ENCODE measurements at regions not wholly inside any gene's neighbourhood (a gene's known extent, or its start where the extent isn't known, plus 50 kb on each side); places are given as distances from the start of the nearest gene placed in this dataset.

DNA sequence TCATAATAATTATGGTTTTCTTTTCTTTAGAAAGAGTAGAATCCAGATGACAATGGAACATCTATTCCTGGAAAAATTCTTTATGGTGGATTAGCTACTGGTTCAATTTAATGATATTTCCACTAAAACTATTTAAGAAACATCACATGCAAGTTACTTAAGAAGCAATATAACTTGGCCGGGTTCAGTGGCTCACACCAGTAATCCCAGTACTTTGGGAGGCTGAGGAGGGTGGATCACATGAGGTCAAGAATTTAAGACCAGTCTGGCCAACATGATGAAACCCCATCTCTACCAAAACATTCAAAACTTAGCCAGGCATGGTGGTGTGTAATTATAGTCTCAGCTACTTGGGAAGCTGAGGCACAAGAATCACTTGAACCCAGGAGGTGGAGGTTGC, 65.9 kb upstream of the SMLR1 start:
- no peak for DNase-seq (ENCODE audit: low spot score)

DNA sequence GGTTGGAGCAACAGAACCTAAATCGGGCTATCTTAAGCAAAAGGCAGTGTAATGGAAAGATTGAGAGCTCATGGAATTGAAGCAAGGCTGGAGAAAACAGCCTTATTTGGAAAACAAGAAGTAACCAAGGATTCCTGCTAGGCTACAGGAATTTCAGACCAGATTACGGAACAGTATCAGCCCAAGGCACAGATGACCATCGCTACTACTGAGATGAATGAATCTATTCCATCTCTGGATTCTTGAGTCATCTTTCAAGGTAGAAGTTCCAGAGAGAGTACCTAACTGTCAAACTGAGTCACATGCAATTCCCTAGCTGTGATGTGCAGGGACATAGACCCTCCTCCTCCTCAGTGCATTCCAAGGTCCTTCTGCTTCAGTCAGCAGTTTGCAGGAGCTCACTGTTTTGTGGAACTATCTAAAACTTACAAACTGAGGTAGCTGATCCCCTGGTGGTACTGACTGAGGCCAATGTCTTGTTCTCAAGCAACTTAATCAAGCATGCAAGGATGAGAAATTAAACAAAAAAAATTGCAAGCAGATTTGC, 62.0 kb upstream of the SMLR1 start:
- no peak for DNase-seq (ENCODE audit: low spot score)

DNA sequence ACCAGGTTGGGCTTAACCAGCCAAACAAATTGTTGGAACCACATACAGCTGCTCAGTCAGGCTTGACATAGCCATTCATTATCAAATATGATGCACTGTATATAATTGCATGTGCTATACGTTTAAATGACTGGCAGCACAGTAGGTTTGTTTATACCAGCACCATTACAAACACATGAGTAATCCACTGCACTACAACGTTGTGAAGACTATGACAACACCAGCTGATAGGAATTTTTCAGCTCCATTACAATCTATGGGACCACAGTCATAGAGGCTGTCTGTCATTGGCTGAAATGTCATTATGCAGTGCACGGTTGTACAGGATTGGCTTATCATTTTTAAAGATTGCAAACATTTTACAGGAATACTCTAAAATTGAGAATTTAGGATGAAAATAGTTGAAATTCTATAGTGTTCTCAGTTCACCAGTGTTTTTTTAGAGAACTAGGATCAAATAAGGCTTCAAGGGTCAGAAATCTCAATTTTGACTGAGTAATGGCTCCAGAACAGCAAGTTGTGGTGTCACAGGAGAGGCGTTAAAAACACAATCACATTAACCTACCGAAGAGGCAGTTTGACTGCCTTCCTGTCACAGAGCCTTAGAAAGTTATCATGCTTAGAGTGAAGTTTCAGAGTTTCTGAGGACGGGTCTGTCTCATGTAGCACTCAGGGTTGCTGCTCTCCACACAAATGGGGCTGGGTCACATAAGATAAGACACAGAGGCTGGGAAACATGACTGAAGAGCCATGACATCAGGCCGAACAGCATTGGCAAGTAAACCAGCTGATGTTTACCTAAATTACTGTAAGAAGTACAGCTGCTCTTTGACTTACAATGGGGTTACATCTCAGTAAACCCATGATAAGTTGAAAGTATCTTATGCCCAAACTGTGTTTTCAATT, 60.7 kb upstream of the SMLR1 start:
- DNase-seq (ENCODE audit: low spot score): no peak

DNA sequence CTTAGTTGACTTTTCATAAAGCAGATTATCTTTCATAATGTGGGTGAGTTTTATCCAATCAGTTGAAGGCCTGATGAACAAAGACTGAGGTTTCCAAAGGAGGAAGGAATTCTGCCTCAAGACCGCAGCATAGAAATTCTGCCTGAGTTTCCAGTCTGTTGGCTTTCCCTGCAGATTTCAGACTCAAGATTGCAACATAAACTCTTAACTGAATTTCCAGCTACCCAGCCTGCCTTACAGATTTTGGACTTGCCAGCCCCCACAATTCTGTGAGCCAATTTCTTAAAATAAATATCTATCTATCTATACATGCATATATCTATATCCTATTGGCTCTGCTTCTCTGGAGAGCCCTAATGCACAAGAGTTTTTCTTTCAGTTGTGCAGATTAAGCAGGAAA, 57.3 kb upstream of the SMLR1 start:
- DNase-seq (ENCODE audit: low spot score): no peak

DNA sequence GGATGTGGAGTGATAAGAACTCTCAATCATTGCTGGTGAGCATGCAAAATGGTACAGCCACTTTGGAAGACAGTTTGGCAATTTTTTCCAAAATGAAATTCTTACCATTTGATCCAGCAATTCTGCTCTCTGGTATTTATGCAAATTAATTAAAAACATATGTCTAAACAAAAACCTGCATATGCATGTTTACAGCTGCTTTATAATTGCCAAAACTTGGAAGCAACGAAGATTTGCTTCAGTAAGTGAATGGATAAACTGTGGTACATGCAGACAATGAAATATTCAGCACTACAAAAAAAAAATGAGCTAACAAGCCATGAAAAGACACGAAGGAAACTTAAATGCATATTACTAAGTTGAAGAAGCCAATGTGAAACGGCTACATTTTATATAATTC, 55.5 kb upstream of the SMLR1 start:
- no peak for DNase-seq (ENCODE audit: low spot score)

DNA sequence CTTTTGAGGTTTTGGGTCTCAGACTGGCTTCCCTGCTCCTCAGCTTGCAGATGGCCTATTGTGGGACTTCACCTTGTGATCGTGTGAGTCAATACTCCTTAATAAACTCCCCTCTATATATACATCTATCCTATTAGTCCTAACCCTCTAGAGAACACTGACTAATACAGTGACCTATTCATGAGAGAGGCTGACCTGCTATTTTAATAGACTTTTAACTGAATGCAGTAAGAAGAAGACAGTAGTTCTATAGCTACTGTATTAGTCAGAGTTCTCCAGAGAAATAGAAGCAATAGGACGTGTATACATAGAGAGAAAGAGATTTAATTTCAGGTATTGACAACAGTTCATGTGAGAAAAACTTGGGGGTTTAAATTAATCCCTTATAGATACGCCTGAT, 53.3 kb upstream of the SMLR1 start:
- no peak for DNase-seq (ENCODE audit: low spot score)

DNA sequence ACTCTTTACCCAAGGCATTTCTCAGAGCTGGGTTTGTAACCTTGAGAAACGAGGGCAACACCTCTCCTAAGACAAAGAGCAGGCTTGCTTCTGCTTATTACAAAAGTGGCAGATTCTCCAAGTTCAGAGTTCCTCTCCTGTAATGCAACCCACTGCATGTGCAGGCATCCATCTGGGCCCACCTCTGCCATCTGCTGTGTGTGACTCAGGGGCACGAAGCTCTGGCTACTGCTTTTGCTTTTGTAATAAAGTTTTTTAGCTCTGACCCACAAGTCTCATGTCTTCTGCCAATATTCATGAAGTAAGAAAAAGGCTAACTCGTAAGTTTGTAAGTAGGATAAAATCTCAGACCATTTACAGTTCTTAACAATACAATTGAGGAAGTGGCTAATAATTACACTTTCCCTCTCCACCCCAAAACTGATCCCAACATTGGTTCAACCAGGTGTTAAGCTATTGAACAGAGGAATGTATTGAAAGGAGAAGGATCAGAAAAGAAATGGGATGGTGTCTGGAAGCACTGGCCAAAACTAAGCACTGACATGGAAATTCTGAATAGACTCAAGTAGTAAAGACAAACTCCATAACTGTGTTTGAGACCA, 51.7 kb upstream of the SMLR1 start:
- DNase-seq (ENCODE audit: low spot score): no peak

DNA sequence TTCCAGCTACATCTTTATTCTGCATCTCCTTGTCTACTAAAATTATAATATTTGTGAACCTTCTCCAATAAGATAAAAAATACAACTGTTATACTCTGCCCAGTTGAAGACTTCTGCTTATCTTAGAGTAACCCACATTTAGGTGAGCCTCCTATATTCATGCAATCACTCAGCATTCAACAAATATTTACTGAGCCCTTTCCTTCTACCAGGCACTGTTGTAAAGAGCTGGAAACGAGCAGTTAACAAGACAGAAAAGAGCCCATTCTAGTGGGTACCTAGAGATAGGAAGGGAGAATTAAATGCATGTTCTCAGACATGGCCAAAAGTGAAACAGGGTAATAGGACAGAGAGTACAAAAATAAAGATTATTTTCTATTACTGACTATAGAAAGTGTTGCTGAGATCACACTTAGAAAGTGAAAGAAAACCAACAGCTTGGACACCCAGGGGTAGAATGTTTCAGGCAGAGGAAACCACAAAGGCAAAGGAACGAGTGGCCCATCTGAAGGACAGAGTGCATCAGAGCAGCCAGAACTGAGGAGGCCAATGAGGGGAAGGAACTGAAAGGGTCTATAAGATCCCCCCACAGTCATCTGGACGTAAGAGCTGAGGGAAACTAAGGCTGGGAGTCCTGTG, 50.8 kb upstream of the SMLR1 start:
- DNase-seq (ENCODE audit: low spot score): no peak

Small RNA genes in the stretch of these regions (small RNA-seq; reads per million reads assigned to genes)
- 0 reads per million in 2 experiments for gene RF00019
